WTC11 (cell line): ENCODE measurements at regions not wholly inside any gene's neighbourhood (a gene's known extent, or its start where the extent isn't known, plus 50 kb on each side); places are given as distances from the start of the nearest gene placed in this dataset.

Source experiments
- ATAC-seq: fragments of 200-7000 bp; cut with Tn5 transposase; 2 replicates; pipeline ENCODE4 v1.10.0; 2021; ENCODE audit warnings: mild to moderate bottlenecking, moderate library complexity
- CTCF ChIA-PET: fragments of 300-600 bp; sonication (Branson Sonifier 250); formaldehyde crosslinking; loops from one replicate; lab custom pipeline; 2021; ENCODE audit warnings: antibody characterized with exemption; lab: Charles Lee
- POLR2A ChIA-PET: fragments of 350-600 bp; sonication (Branson Sonifier 250); formaldehyde crosslinking; loops from one replicate; lab custom pipeline; 2021; ENCODE audit warnings: antibody characterized with exemption; lab: Charles Lee
- DNase-seq: peaks from one replicate; pipeline ENCODE4 v3.0.0; 2021; ENCODE audit warnings: low spot score
- H3K27ac Mint-ChIP-seq: 2 replicates; pipeline ENCODE4 v1.8.0; 2021; ENCODE audit warnings: mixed read lengths
- H3K27me3 Mint-ChIP-seq: 2 replicates; pipeline ENCODE4 v1.8.0; 2021; ENCODE audit warnings: low read depth, mild to moderate bottlenecking, moderate library complexity, mixed read lengths
- H3K36me3 Mint-ChIP-seq: 2 replicates; pipeline ENCODE4 v1.8.0; 2021; ENCODE audit warnings: mixed read lengths
- H3K4me1 Mint-ChIP-seq: 2 replicates; pipeline ENCODE4 v1.8.0; 2022; ENCODE audit warnings: mixed read lengths
- H3K4me3 Mint-ChIP-seq: 2 replicates; pipeline ENCODE4 v1.8.0; 2021; ENCODE audit warnings: mild to moderate bottlenecking, moderate library complexity, mixed read lengths
- H3K9me3 Mint-ChIP-seq: 2 replicates; pipeline ENCODE4 v1.8.0; 2021; ENCODE audit warnings: mixed read lengths
- ATF1 ChIP-seq: sonication (generic); formaldehyde crosslinking; IDR thresholded peaks from 2 replicates; pipeline ENCODE4 v1.8.1; 2023; ENCODE audit warnings: mild to moderate bottlenecking, moderate library complexity, missing genetic modification reagents
- GTF2I ChIP-seq: fragments of 250-450 bp; sonication (Bioruptor Pico); conservative IDR thresholded peaks from 2 replicates; pipeline ENCODE4 v1.4.0; 2021; ENCODE audit warnings: mild to moderate bottlenecking
- MXD4 ChIP-seq: fragments of 250-450 bp; sonication (Bioruptor Pico); IDR thresholded peaks from 2 replicates; pipeline ENCODE4 v1.8.0; 2021; ENCODE audit warnings: mild to moderate bottlenecking, moderate library complexity, borderline replicate concordance
- MYBL2 ChIP-seq: sonication (generic); formaldehyde crosslinking; IDR thresholded peaks from 2 replicates; pipeline ENCODE4 v1.8.1; 2023; ENCODE audit warnings: mild to moderate bottlenecking, moderate library complexity, missing genetic modification reagents
- NFATC4 ChIP-seq: fragments of 250-450 bp; sonication (Bioruptor Pico); IDR thresholded peaks from 2 replicates; pipeline ENCODE4 v1.9.0; 2021; ENCODE audit warnings: mild to moderate bottlenecking
- RELA ChIP-seq: sonication (generic); formaldehyde crosslinking; IDR thresholded peaks from 2 replicates; pipeline ENCODE4 v1.8.1; 2022; ENCODE audit warnings: missing genetic modification reagents, mild to moderate bottlenecking, borderline replicate concordance
- SP1 ChIP-seq: sonication (generic); formaldehyde crosslinking; conservative IDR thresholded peaks from 2 replicates; pipeline ENCODE4 v1.8.1; 2022; ENCODE audit warnings: missing genetic modification reagents
- TCF7 ChIP-seq: sonication (generic); formaldehyde crosslinking; IDR thresholded peaks from 2 replicates; pipeline ENCODE4 v1.8.0; 2022; ENCODE audit warnings: mild to moderate bottlenecking, low read depth, missing genetic modification reagents, moderate library complexity
- ZBTB21 ChIP-seq: sonication (generic); formaldehyde crosslinking; IDR thresholded peaks from 2 replicates; pipeline ENCODE4 v1.8.1; 2023; ENCODE audit warnings: mild to moderate bottlenecking, missing genetic modification reagents, borderline replicate concordance
- ZNF416 ChIP-seq: fragments of 250-450 bp; sonication (Bioruptor Pico); IDR thresholded peaks from 2 replicates; pipeline ENCODE4 v1.9.0; 2021; ENCODE audit warnings: mild to moderate bottlenecking, inconsistent platforms
- ZNF423 ChIP-seq: fragments of 250-450 bp; sonication (Bioruptor Pico); IDR thresholded peaks from 2 replicates; pipeline ENCODE4 v2.1.2; 2022; ENCODE audit warnings: mild to moderate bottlenecking, moderate library complexity
- ZNF425 ChIP-seq: fragments of 250-450 bp; sonication (Bioruptor Pico); conservative IDR thresholded peaks from 2 replicates; pipeline ENCODE4 v1.9.0; 2021; ENCODE audit warnings: mild to moderate bottlenecking
- TF ChIP-seq, protein P1 (sequence below): fragments of 250-450 bp; sonication (Bioruptor Pico); IDR thresholded peaks from 2 replicates; pipeline ENCODE4 v1.9.0; 2021; ENCODE audit warnings: mild to moderate bottlenecking, borderline replicate concordance
- TF ChIP-seq, protein P2 (sequence below): sonication (generic); formaldehyde crosslinking; IDR thresholded peaks from 2 replicates; pipeline ENCODE4 v1.8.0; 2022; ENCODE audit warnings: mild to moderate bottlenecking, missing genetic modification reagents
- TF ChIP-seq, protein P3 (sequence below): sonication (generic); formaldehyde crosslinking; IDR thresholded peaks from 2 replicates; pipeline ENCODE4 v1.8.1; 2022; ENCODE audit warnings: missing genetic modification reagents, borderline replicate concordance
- TF ChIP-seq, protein P4 (sequence below): sonication (generic); formaldehyde crosslinking; IDR thresholded peaks from 2 replicates; pipeline ENCODE4 v1.8.1; 2022; ENCODE audit warnings: mild to moderate bottlenecking, moderate library complexity, missing genetic modification reagents
- TF ChIP-seq, protein P5 (sequence below): sonication (generic); formaldehyde crosslinking; IDR thresholded peaks from 2 replicates; pipeline ENCODE4 v1.8.0; 2023; ENCODE audit warnings: mild to moderate bottlenecking, missing genetic modification reagents

DNA sequence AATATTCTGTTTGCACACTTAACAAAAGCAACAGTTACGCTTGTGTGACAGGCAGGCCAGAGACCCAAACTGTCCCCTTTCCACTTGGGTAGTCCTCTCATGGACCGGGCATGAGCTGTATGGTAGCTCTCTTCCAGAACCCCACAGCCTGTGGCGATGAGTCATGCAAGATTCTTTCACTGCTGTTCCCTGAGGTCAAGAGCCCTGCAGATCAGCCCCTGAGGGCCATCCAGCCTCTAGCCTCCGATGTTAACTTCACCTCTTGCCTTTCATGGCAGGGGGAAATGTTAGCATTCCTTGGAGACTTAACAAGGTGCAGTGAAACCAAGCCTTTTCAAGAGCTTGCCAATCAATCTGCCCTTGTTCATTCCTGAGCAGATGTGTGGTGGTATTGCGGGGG, 63.2 kb upstream of the DEUP1 start:
- no peaks in the 10 kb centered on the region for H3K27me3 Mint-ChIP-seq
- no peak for TF ChIP-seq NFATC4 (CRISPR knock-in tag)
- TF ChIP-seq, protein P1, sequence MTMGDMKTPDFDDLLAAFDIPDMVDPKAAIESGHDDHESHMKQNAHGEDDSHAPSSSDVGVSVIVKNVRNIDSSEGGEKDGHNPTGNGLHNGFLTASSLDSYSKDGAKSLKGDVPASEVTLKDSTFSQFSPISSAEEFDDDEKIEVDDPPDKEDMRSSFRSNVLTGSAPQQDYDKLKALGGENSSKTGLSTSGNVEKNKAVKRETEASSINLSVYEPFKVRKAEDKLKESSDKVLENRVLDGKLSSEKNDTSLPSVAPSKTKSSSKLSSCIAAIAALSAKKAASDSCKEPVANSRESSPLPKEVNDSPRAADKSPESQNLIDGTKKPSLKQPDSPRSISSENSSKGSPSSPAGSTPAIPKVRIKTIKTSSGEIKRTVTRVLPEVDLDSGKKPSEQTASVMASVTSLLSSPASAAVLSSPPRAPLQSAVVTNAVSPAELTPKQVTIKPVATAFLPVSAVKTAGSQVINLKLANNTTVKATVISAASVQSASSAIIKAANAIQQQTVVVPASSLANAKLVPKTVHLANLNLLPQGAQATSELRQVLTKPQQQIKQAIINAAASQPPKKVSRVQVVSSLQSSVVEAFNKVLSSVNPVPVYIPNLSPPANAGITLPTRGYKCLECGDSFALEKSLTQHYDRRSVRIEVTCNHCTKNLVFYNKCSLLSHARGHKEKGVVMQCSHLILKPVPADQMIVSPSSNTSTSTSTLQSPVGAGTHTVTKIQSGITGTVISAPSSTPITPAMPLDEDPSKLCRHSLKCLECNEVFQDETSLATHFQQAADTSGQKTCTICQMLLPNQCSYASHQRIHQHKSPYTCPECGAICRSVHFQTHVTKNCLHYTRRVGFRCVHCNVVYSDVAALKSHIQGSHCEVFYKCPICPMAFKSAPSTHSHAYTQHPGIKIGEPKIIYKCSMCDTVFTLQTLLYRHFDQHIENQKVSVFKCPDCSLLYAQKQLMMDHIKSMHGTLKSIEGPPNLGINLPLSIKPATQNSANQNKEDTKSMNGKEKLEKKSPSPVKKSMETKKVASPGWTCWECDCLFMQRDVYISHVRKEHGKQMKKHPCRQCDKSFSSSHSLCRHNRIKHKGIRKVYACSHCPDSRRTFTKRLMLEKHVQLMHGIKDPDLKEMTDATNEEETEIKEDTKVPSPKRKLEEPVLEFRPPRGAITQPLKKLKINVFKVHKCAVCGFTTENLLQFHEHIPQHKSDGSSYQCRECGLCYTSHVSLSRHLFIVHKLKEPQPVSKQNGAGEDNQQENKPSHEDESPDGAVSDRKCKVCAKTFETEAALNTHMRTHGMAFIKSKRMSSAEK (CRISPR knock-in tag), result no peak
- TF ChIP-seq ZBTB21 (CRISPR knock-in tag), result no peak
- no peak for TF ChIP-seq TCF7 (CRISPR knock-in tag)
- TF ChIP-seq, protein P2, sequence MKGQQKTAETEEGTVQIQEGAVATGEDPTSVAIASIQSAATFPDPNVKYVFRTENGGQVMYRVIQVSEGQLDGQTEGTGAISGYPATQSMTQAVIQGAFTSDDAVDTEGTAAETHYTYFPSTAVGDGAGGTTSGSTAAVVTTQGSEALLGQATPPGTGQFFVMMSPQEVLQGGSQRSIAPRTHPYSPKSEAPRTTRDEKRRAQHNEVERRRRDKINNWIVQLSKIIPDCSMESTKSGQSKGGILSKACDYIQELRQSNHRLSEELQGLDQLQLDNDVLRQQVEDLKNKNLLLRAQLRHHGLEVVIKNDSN (CRISPR knock-in tag), result no peak
- TF ChIP-seq, protein P3, sequence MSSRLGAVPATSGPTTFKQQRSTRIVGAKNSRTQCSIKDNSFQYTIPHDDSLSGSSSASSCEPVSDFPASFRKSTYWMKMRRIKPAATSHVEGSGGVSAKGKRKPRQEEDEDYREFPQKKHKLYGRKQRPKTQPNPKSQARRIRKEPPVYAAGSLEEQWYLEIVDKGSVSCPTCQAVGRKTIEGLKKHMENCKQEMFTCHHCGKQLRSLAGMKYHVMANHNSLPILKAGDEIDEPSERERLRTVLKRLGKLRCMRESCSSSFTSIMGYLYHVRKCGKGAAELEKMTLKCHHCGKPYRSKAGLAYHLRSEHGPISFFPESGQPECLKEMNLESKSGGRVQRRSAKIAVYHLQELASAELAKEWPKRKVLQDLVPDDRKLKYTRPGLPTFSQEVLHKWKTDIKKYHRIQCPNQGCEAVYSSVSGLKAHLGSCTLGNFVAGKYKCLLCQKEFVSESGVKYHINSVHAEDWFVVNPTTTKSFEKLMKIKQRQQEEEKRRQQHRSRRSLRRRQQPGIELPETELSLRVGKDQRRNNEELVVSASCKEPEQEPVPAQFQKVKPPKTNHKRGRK (CRISPR knock-in tag), result no peak
- peaks cover 4% of the 10 kb centered on the region for H3K36me3 Mint-ChIP-seq
- POLR2A ChIA-PET, result no interaction called here
- CTCF ChIA-PET, result interaction anchor here (0.7 kb wide), 1 partner anchor 125 kb away, joined by 5 read pairs; no protein-coding TSS in a partner anchor
- no peaks in the 10 kb centered on the region for H3K4me1 Mint-ChIP-seq
- peaks cover 11% of the 10 kb centered on the region for H3K9me3 Mint-ChIP-seq
- H3K27ac Mint-ChIP-seq, result no peak overlapping the region
- no peak overlapping the region for H3K4me3 Mint-ChIP-seq
- ATAC-seq (no peak), DNase-seq (no peak)

GRCh38 chr11:93268287-93269040, 62.1 kb upstream of the DEUP1 start:
- H3K36me3 Mint-ChIP-seq, result peaks cover 4% of the 10 kb centered on the region
- ChIA-PET POLR2A (no interaction called here), CTCF (no interaction called here)
- peaks cover 11% of the 10 kb centered on the region for H3K9me3 Mint-ChIP-seq
- ATAC-seq (no peak), DNase-seq (no peak)
- H3K27me3 Mint-ChIP-seq, result no peaks in the 10 kb centered on the region
- H3K27ac Mint-ChIP-seq, result no peak overlapping the region
- no peak for TF ChIP-seq ZNF416 (CRISPR knock-in tag)
- TF ChIP-seq, protein P4, sequence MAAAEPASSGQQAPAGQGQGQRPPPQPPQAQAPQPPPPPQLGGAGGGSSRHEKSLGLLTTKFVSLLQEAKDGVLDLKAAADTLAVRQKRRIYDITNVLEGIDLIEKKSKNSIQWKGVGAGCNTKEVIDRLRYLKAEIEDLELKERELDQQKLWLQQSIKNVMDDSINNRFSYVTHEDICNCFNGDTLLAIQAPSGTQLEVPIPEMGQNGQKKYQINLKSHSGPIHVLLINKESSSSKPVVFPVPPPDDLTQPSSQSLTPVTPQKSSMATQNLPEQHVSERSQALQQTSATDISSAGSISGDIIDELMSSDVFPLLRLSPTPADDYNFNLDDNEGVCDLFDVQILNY (CRISPR knock-in tag), result no peak
- no peak overlapping the region for H3K4me3 Mint-ChIP-seq
- no peaks in the 10 kb centered on the region for H3K4me1 Mint-ChIP-seq

GRCh38 chr11:93271596-93271995, 58.9 kb upstream of the DEUP1 start:
- no peaks in the 10 kb centered on the region; the same call in 1 of the 2 replicates for H3K27me3 Mint-ChIP-seq
- POLR2A ChIA-PET, result no interaction called here
- H3K27ac Mint-ChIP-seq, result no peak overlapping the region
- H3K36me3 Mint-ChIP-seq, result peaks cover 4% of the 10 kb centered on the region
- CTCF ChIA-PET, result no interaction called here
- no peaks in the 10 kb centered on the region for H3K4me1 Mint-ChIP-seq
- no peak overlapping the region for H3K4me3 Mint-ChIP-seq
- H3K9me3 Mint-ChIP-seq, result peaks cover 11% of the 10 kb centered on the region
- ATAC-seq (no peak), DNase-seq (no peak)
- TF ChIP-seq MXD4 (CRISPR knock-in tag) (no peak), ZNF425 (CRISPR knock-in tag) (no peak), SP1 (CRISPR knock-in tag) (no peak), RELA (CRISPR knock-in tag) (no peak), ZNF423 (CRISPR knock-in tag) (no peak), GTF2I (CRISPR knock-in tag) (no peak), ATF1 (no peak), MYBL2 (CRISPR knock-in tag) (no peak)
- TF ChIP-seq, protein P5, sequence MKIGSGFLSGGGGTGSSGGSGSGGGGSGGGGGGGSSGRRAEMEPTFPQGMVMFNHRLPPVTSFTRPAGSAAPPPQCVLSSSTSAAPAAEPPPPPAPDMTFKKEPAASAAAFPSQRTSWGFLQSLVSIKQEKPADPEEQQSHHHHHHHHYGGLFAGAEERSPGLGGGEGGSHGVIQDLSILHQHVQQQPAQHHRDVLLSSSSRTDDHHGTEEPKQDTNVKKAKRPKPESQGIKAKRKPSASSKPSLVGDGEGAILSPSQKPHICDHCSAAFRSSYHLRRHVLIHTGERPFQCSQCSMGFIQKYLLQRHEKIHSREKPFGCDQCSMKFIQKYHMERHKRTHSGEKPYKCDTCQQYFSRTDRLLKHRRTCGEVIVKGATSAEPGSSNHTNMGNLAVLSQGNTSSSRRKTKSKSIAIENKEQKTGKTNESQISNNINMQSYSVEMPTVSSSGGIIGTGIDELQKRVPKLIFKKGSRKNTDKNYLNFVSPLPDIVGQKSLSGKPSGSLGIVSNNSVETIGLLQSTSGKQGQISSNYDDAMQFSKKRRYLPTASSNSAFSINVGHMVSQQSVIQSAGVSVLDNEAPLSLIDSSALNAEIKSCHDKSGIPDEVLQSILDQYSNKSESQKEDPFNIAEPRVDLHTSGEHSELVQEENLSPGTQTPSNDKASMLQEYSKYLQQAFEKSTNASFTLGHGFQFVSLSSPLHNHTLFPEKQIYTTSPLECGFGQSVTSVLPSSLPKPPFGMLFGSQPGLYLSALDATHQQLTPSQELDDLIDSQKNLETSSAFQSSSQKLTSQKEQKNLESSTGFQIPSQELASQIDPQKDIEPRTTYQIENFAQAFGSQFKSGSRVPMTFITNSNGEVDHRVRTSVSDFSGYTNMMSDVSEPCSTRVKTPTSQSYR, result no peak
